ENCODE measurements at regions not wholly inside any gene's neighbourhood (a gene's known extent, or its start where the extent isn't known, plus 50 kb on each side); places are given as distances from the start of the nearest gene placed in this dataset.
"Not testable (repeated sequence)": the region's sequence is repeated elsewhere in the genome, so short reads cannot be mapped to it uniquely, and the experiment has no call there.

- DNase-seq, result no peak
These were observed 366.8 kb downstream of the RPS6KC1 start for GRCh38 chr1:213417846-213418245.

GRCh38 chr1:213418268-213419071 lies 367.4 kb downstream of the RPS6KC1 start:
- no peak for DNase-seq

GRCh38 chr1:213419401-213420030 lies 368.5 kb downstream of the RPS6KC1 start:
- DNase-seq, result peak; percentile 9

- not testable (repeated sequence) for DNase-seq
These were observed 370.1 kb downstream of the RPS6KC1 start for GRCh38 chr1:213421178-213421577.

- DNase-seq, result no peak
These were observed 372.0 kb downstream of the RPS6KC1 start for GRCh38 chr1:213423041-213423440.

- no peak for DNase-seq
These were observed 372.6 kb downstream of the RPS6KC1 start for GRCh38 chr1:213423605-213424004.

GRCh38 chr1:213425376-213426030 lies 374.5 kb downstream of the RPS6KC1 start:
- no peak for DNase-seq

- DNase-seq, result no peak
These were observed 378.6 kb downstream of the RPS6KC1 start for GRCh38 chr1:213429642-213430041.

- no peak for DNase-seq
These were observed 384.7 kb downstream of the RPS6KC1 start for GRCh38 chr1:213435715-213436114.

- DNase-seq, result no peak
These were observed 387.3 kb downstream of the RPS6KC1 start for GRCh38 chr1:213438339-213438738.

GRCh38 chr1:213439703-213440102 lies 388.7 kb downstream of the RPS6KC1 start:
- DNase-seq, result no peak

- DNase-seq, result no peak
These were observed 389.7 kb downstream of the RPS6KC1 start for GRCh38 chr1:213440766-213441165.

GRCh38 chr1:213443415-213443814 lies 392.4 kb downstream of the RPS6KC1 start:
- DNase-seq, result no peak

- DNase-seq, result no peak
These were observed 393.2 kb downstream of the RPS6KC1 start for GRCh38 chr1:213444224-213444623.

- DNase-seq, result no peak
These were observed 395.5 kb downstream of the RPS6KC1 start for GRCh38 chr1:213446496-213446895.

- DNase-seq, result no peak
These were observed 397.3 kb downstream of the RPS6KC1 start for GRCh38 chr1:213448360-213448759.

- no peak for DNase-seq
These were observed 397.7 kb downstream of the RPS6KC1 start for GRCh38 chr1:213448776-213449175.

- DNase-seq, result no peak
These were observed 401.5 kb downstream of the RPS6KC1 start for GRCh38 chr1:213452501-213452900.

GRCh38 chr1:213457186-213457585 lies 406.1 kb downstream of the RPS6KC1 start:
- DNase-seq, result no peak

- no peak for DNase-seq
These were observed 406.7 kb downstream of the RPS6KC1 start for GRCh38 chr1:213457733-213458132.

- not testable (repeated sequence) for DNase-seq
These were observed 411.3 kb downstream of the RPS6KC1 start for GRCh38 chr1:213462374-213462773.

- no peak for DNase-seq
These were observed 413.9 kb downstream of the RPS6KC1 start for GRCh38 chr1:213464786-213465460.

GRCh38 chr1:213466541-213466940 lies 415.5 kb downstream of the RPS6KC1 start:
- no peak for DNase-seq

All from kidney glomerular epithelial cell (primary cell).